ENCODE measurements at regions not wholly inside any gene's neighbourhood (a gene's known extent, or its start where the extent isn't known, plus 50 kb on each side); places are given as distances from the start of the nearest gene placed in this dataset.

GRCh38 chr7:98464558-98464940 is 63.7 kb upstream of the BAIAP2L1 start:
- DNase-seq (ENCODE audit: low spot score) = no peak

- no peak for DNase-seq (ENCODE audit: low spot score)
Measured at GRCh38 chr7:98463837-98464557, 63.1 kb upstream of the BAIAP2L1 start.

GRCh38 chr7:98462911-98463633 is 62.2 kb upstream of the BAIAP2L1 start:
- DNase-seq (ENCODE audit: low spot score) = no peak

GRCh38 chr7:98460902-98461301 is 60.0 kb upstream of the BAIAP2L1 start:
- no peak for DNase-seq (ENCODE audit: low spot score)

GRCh38 chr7:98459529-98459928 is 58.6 kb upstream of the BAIAP2L1 start:
- DNase-seq (ENCODE audit: low spot score) = no peak

GRCh38 chr7:98458090-98458875 is 57.4 kb upstream of the BAIAP2L1 start:
- DNase-seq (ENCODE audit: low spot score) = no peak

GRCh38 chr7:98456866-98457265 is 56.0 kb upstream of the BAIAP2L1 start:
- no peak for DNase-seq (ENCODE audit: low spot score)

GRCh38 chr7:98452791-98453190 is 51.9 kb upstream of the BAIAP2L1 start:
- DNase-seq (ENCODE audit: low spot score) = no peak

All from HT-29 (cell line).